Activated naive CD8-positive, alpha-beta T cell treated with anti-CD3 and anti-CD28 coated beads for 36 hours (primary cell): ENCODE measurements at regions not wholly inside any gene's neighbourhood (a gene's known extent, or its start where the extent isn't known, plus 50 kb on each side); places are given as distances from the start of the nearest gene placed in this dataset.
"Not testable (repeated sequence)": the region's sequence is repeated elsewhere in the genome, so short reads cannot be mapped to it uniquely, and the experiment has no call there.

ENCODE experiments used
- DNase-seq: peaks from one replicate; pipeline ENCODE4 v3.0.0; 2021
- H3K27ac Mint-ChIP-seq: one replicate; pipeline ENCODE4 v1.8.0; 2022; ENCODE audit warnings: mild to moderate bottlenecking, moderate library complexity, mixed read lengths
- H3K27me3 Mint-ChIP-seq: one replicate; pipeline ENCODE4 v1.8.0; 2022; ENCODE audit warnings: mild to moderate bottlenecking, mixed read lengths
- H3K36me3 Mint-ChIP-seq: one replicate; pipeline ENCODE4 v1.8.0; 2021; ENCODE audit warnings: mild to moderate bottlenecking, mixed read lengths
- H3K4me1 Mint-ChIP-seq: one replicate; pipeline ENCODE4 v1.8.0; 2021; ENCODE audit warnings: mixed read lengths
- H3K4me3 Mint-ChIP-seq: one replicate; pipeline ENCODE4 v1.8.0; 2022; ENCODE audit warnings: mild to moderate bottlenecking, moderate library complexity, mixed read lengths
- H3K9me3 Mint-ChIP-seq: one replicate; pipeline ENCODE4 v1.8.0; 2022; ENCODE audit warnings: mixed read lengths

- not testable (repeated sequence) for H3K4me3 Mint-ChIP-seq, H3K4me1 Mint-ChIP-seq, DNase-seq, H3K27ac Mint-ChIP-seq, H3K36me3 Mint-ChIP-seq
- peaks cover 21% of the 10 kb centered on the region for H3K9me3 Mint-ChIP-seq
- peaks cover 12% of the 10 kb centered on the region for H3K27me3 Mint-ChIP-seq
These were observed 102.8 kb upstream of the KCNMA1 start for GRCh38 chr10:77740396-77740795.

GRCh38 chr10:77738496-77739158, 101.0 kb upstream of the KCNMA1 start:
- no peaks in the 10 kb centered on the region for H3K4me1 Mint-ChIP-seq
- H3K36me3 Mint-ChIP-seq = no peaks in the 10 kb centered on the region
- no peak for DNase-seq
- H3K27me3 Mint-ChIP-seq = peaks cover 15% of the 10 kb centered on the region
- H3K4me3 Mint-ChIP-seq = no peak overlapping the region
- H3K27ac Mint-ChIP-seq = no peak overlapping the region
- H3K9me3 Mint-ChIP-seq = peaks cover 21% of the 10 kb centered on the region

- no peak overlapping the region for H3K4me3 Mint-ChIP-seq
- H3K27ac Mint-ChIP-seq = no peak overlapping the region
- H3K36me3 Mint-ChIP-seq = no peaks in the 10 kb centered on the region
- peaks cover 21% of the 10 kb centered on the region for H3K9me3 Mint-ChIP-seq
- H3K4me1 Mint-ChIP-seq = no peaks in the 10 kb centered on the region
- peaks cover 18% of the 10 kb centered on the region for H3K27me3 Mint-ChIP-seq
- no peak for DNase-seq
These were observed 100.0 kb upstream of the KCNMA1 start for GRCh38 chr10:77737608-77738007.

GRCh38 chr10:77735136-77735535, 97.5 kb upstream of the KCNMA1 start:
- H3K27ac Mint-ChIP-seq, H3K36me3 Mint-ChIP-seq, H3K4me3 Mint-ChIP-seq, H3K4me1 Mint-ChIP-seq, DNase-seq: not testable (repeated sequence)
- peaks cover 13% of the 10 kb centered on the region for H3K27me3 Mint-ChIP-seq
- H3K9me3 Mint-ChIP-seq = peaks cover 14% of the 10 kb centered on the region

- no peaks in the 10 kb centered on the region for H3K4me1 Mint-ChIP-seq
- no peak overlapping the region for H3K27ac Mint-ChIP-seq
- no peaks in the 10 kb centered on the region for H3K36me3 Mint-ChIP-seq
- DNase-seq = no peak
- peaks cover 5% of the 10 kb centered on the region for H3K9me3 Mint-ChIP-seq
- H3K27me3 Mint-ChIP-seq = peaks cover 12% of the 10 kb centered on the region
- H3K4me3 Mint-ChIP-seq = no peak overlapping the region
These were observed 94.8 kb upstream of the KCNMA1 start for GRCh38 chr10:77732213-77733003.

GRCh38 chr10:77727481-77727880, 89.9 kb upstream of the KCNMA1 start:
- Mint-ChIP-seq H3K27ac (no peak overlapping the region), H3K4me3 (no peak overlapping the region), H3K4me1 (no peaks in the 10 kb centered on the region), H3K36me3 (no peaks in the 10 kb centered on the region), H3K9me3 (peaks cover 2% of the 10 kb centered on the region), H3K27me3 (no peaks in the 10 kb centered on the region)
- no peak for DNase-seq

GRCh38 chr10:77726732-77727131, 89.1 kb upstream of the KCNMA1 start:
- Mint-ChIP-seq H3K27ac (no peak overlapping the region), H3K9me3 (peaks cover 2% of the 10 kb centered on the region), H3K4me1 (no peaks in the 10 kb centered on the region), H3K4me3 (no peak overlapping the region), H3K27me3 (no peaks in the 10 kb centered on the region), H3K36me3 (no peaks in the 10 kb centered on the region)
- DNase-seq = no peak

- H3K4me1 Mint-ChIP-seq = no peaks in the 10 kb centered on the region
- H3K4me3 Mint-ChIP-seq = no peak overlapping the region
- H3K27ac Mint-ChIP-seq = no peak overlapping the region
- no peaks in the 10 kb centered on the region for H3K36me3 Mint-ChIP-seq
- DNase-seq = no peak
- H3K9me3 Mint-ChIP-seq = peaks cover 2% of the 10 kb centered on the region
- H3K27me3 Mint-ChIP-seq = no peaks in the 10 kb centered on the region
These were observed 88.7 kb upstream of the KCNMA1 start for GRCh38 chr10:77726301-77726700.

- no peak overlapping the region for H3K27ac Mint-ChIP-seq
These were observed 87.2 kb upstream of the KCNMA1 start for GRCh38 chr10:77724820-77725219.

GRCh38 chr10:77723376-77723775, 85.8 kb upstream of the KCNMA1 start:
- no peak for DNase-seq
- Mint-ChIP-seq H3K4me1 (no peaks in the 10 kb centered on the region), H3K36me3 (no peaks in the 10 kb centered on the region), H3K4me3 (no peak overlapping the region), H3K27me3 (peaks cover 7% of the 10 kb centered on the region), H3K27ac (no peak overlapping the region), H3K9me3 (peaks cover 2% of the 10 kb centered on the region)

More at GRCh38 chr10:77724820-77725219, 87.2 kb upstream of the KCNMA1 start:
- Mint-ChIP-seq H3K4me3 (no peak overlapping the region), H3K36me3 (no peaks in the 10 kb centered on the region), H3K27me3 (no peaks in the 10 kb centered on the region), H3K4me1 (no peaks in the 10 kb centered on the region), H3K9me3 (peaks cover 2% of the 10 kb centered on the region)
- DNase-seq = no peak

- H3K4me1 Mint-ChIP-seq, H3K9me3 Mint-ChIP-seq, DNase-seq, H3K27ac Mint-ChIP-seq, H3K4me3 Mint-ChIP-seq, H3K36me3 Mint-ChIP-seq: not testable (repeated sequence)
- peaks cover 11% of the 10 kb centered on the region for H3K27me3 Mint-ChIP-seq
These were observed 85.3 kb upstream of the KCNMA1 start for GRCh38 chr10:77722956-77723355.

GRCh38 chr10:77721815-77722214, 84.2 kb upstream of the KCNMA1 start:
- no peak overlapping the region for H3K27ac Mint-ChIP-seq
- peaks cover 11% of the 10 kb centered on the region for H3K27me3 Mint-ChIP-seq
- H3K9me3 Mint-ChIP-seq = peaks cover 2% of the 10 kb centered on the region
- no peak overlapping the region for H3K4me3 Mint-ChIP-seq
- H3K4me1 Mint-ChIP-seq = no peaks in the 10 kb centered on the region
- H3K36me3 Mint-ChIP-seq = no peaks in the 10 kb centered on the region
- no peak for DNase-seq

GRCh38 chr10:77718957-77719356, 81.3 kb upstream of the KCNMA1 start:
- Mint-ChIP-seq H3K27me3 (peaks cover 11% of the 10 kb centered on the region), H3K9me3 (no peaks in the 10 kb centered on the region), H3K4me1 (no peaks in the 10 kb centered on the region), H3K27ac (no peak overlapping the region), H3K4me3 (no peak overlapping the region), H3K36me3 (no peaks in the 10 kb centered on the region)
- no peak for DNase-seq

GRCh38 chr10:77718312-77718711, 80.7 kb upstream of the KCNMA1 start:
- DNase-seq, H3K9me3 Mint-ChIP-seq, H3K36me3 Mint-ChIP-seq, H3K27ac Mint-ChIP-seq, H3K4me3 Mint-ChIP-seq, H3K4me1 Mint-ChIP-seq: not testable (repeated sequence)
- peaks cover 17% of the 10 kb centered on the region for H3K27me3 Mint-ChIP-seq

GRCh38 chr10:77717336-77717735, 79.7 kb upstream of the KCNMA1 start:
- no peak for DNase-seq
- Mint-ChIP-seq H3K9me3 (no peaks in the 10 kb centered on the region), H3K4me3 (no peak overlapping the region), H3K36me3 (no peaks in the 10 kb centered on the region), H3K27ac (no peak overlapping the region), H3K27me3 (peaks cover 17% of the 10 kb centered on the region), H3K4me1 (no peaks in the 10 kb centered on the region)
